ENCODE measurements at regions not wholly inside any gene's neighbourhood (a gene's known extent, or its start where the extent isn't known, plus 50 kb on each side); places are given as distances from the start of the nearest gene placed in this dataset.

DNA sequence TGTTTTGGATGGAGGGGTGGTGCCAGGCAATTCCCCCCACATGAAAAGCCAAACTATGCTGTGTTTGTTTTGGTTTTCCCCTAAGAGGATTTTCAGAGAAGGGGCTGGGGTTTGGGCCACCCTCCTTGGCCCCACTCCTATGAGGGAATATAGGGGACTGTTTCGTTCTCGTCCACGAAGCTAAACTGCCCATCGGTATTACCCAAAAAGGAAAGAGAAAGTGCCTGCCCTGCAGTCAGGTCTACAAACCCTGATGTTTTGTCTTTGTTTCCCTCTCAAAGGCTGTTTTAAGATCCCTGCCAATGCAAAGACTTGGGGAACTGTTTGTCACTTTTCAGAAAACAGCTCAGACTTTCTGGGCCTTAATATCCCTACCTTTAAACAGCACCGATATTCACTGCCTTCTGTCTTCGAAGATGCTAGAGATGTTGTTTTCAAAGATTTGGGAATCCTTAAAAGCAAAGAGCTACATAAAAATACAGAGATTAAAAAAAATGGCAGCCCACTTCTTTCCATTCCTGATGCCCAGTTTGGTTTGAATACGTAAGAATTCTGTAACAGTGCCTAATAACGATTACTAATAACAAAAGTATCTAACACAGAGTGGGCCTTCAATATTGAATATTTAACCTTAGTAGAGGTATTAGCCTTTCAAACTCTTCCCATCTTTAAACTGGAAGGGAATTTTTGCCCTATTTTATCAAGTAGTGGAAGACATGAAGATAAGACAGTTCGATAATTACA lies 518.4 kb downstream of the MED13L start:
- no peaks in the 10 kb centered on the region for H3K9me3 ChIP-seq (ENCODE audit: control insufficient read depth in 4 of 4, insufficient read depth in 3 of 4, low read length in 3 of 4)
- DNase-seq (no peak), ATAC-seq (ENCODE audit: insufficient read depth, low FRiP score) (no peak)
- peaks cover 0 to 15% (median 1%) of the 10 kb centered on the region in 5 donors for H3K4me1 ChIP-seq (ENCODE audit: control insufficient read depth in 5 of 5, insufficient read depth in 5 of 5, low read length in 5 of 5)
- no peak overlapping the region for H3K4me3 ChIP-seq
- WGBS, 2 donors: 74 to 81% methylated on average over 9 of the region's 9 CpGs
- H3K27me3 ChIP-seq (ENCODE audit: control insufficient read depth in 3 of 3, insufficient read depth in 3 of 3, low read length in 2 of 3): peaks cover 0 to 30% (median 2%) of the 10 kb centered on the region in 3 donors
- H3K36me3 ChIP-seq (ENCODE audit: control insufficient read depth in 4 of 4, insufficient read depth in 4 of 4, low read length in 4 of 4): no peaks in the 10 kb centered on the region
- H3K27ac ChIP-seq (ENCODE audit: low read depth in 1 of 2, low read length in 1 of 2): peak overlapping the region in 1 of 2 donors; percentile 52
- peak overlapping the region in 1 of 2 donors; percentile 40 for H3K9ac ChIP-seq (ENCODE audit: insufficient read depth in 1 of 2, low read length in 2 of 2)
- no peak for TF ChIP-seq CTCF (IDR thresholded peaks at IDR 0.05; ENCODE audit: control extremely low read depth, extremely low read depth)

DNA sequence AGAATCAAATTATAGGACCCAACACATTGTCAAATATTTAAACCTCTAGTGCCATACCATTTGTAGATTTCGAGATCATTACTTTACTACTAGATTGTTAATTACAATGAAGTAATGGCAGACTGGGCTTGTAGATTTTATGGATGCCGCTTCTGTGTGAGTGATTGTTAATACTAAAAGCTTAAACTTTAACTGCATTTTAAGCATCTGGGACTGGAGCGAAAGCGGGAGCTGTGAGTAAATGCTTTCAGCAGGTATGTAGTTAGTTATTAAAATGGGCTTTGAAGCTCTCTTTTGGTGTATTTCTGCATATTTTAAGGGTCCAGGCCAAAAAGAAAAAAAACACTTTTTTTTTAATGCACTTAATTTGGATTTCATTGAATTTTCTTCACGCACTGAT lies 519.3 kb downstream of the MED13L start:
- Histone ChIP-seq H3K36me3 (ENCODE audit: control insufficient read depth in 4 of 4, insufficient read depth in 4 of 4, low read length in 4 of 4) (no peaks in the 10 kb centered on the region), H3K9ac (ENCODE audit: insufficient read depth in 1 of 2, low read length in 2 of 2) (no peak overlapping the region), H3K4me1 (ENCODE audit: control insufficient read depth in 5 of 5, insufficient read depth in 5 of 5, low read length in 5 of 5) (peaks cover 0 to 17% (median 1%) of the 10 kb centered on the region in 5 donors), H3K4me3 (no peak overlapping the region), H3K27ac (ENCODE audit: low read depth in 1 of 2, low read length in 1 of 2) (no peak overlapping the region), H3K9me3 (ENCODE audit: control insufficient read depth in 4 of 4, insufficient read depth in 3 of 4, low read length in 3 of 4) (no peaks in the 10 kb centered on the region), H3K27me3 (ENCODE audit: control insufficient read depth in 3 of 3, insufficient read depth in 3 of 3, low read length in 2 of 3) (peaks cover 0 to 33% (median 2%) of the 10 kb centered on the region in 3 donors)
- 76 to 90% methylated on average over 5 of the region's 5 CpGs for WGBS, 2 donors
- ATAC-seq (ENCODE audit: insufficient read depth, low FRiP score): no peak
- no peak for TF ChIP-seq CTCF (IDR thresholded peaks at IDR 0.05; ENCODE audit: control extremely low read depth, extremely low read depth)
- no peak for DNase-seq

- Histone ChIP-seq H3K9ac (ENCODE audit: insufficient read depth in 1 of 2, low read length in 2 of 2) (no peak overlapping the region), H3K27me3 (ENCODE audit: control insufficient read depth in 3 of 3, insufficient read depth in 3 of 3, low read length in 2 of 3) (peaks cover 0 to 30% (median 2%) of the 10 kb centered on the region in 3 donors), H3K36me3 (ENCODE audit: control insufficient read depth in 4 of 4, insufficient read depth in 4 of 4, low read length in 4 of 4) (no peaks in the 10 kb centered on the region), H3K4me3 (no peak overlapping the region), H3K27ac (ENCODE audit: low read depth in 1 of 2, low read length in 1 of 2) (no peak overlapping the region), H3K4me1 (ENCODE audit: control insufficient read depth in 5 of 5, insufficient read depth in 5 of 5, low read length in 5 of 5) (peaks cover 0 to 28% (median 5%) of the 10 kb centered on the region in 5 donors), H3K9me3 (ENCODE audit: control insufficient read depth in 4 of 4, insufficient read depth in 3 of 4, low read length in 3 of 4) (no peaks in the 10 kb centered on the region)
- no peak for TF ChIP-seq CTCF (IDR thresholded peaks at IDR 0.05; ENCODE audit: control extremely low read depth, extremely low read depth)
- DNase-seq: no peak
- WGBS, 2 donors: 83 to 87% methylated on average over 8 of the region's 8 CpGs
- no peak for ATAC-seq (ENCODE audit: insufficient read depth, low FRiP score)
These were observed 520.7 kb downstream of the MED13L start for GRCh38 chr12:115756804-115757203.
